ENCODE measurements at regions not wholly inside any gene's neighbourhood (a gene's known extent, or its start where the extent isn't known, plus 50 kb on each side); places are given as distances from the start of the nearest gene placed in this dataset.

- TF ChIP-seq USF1 (CRISPR knock-in tag; IDR thresholded peaks at IDR 0.05) (no peak), ESRRA (CRISPR knock-in tag; IDR thresholded peaks at IDR 0.05; ENCODE audit: borderline replicate concordance) (no peak), JUN (CRISPR knock-in tag; IDR thresholded peaks at IDR 0.05) (no peak), TP53 (CRISPR knock-in tag; IDR thresholded peaks at IDR 0.05) (no peak), SP1 (CRISPR knock-in tag; conservative IDR thresholded peaks at IDR 0.05) (no peak)
Measured at GRCh38 chr14:71758229-71758951, 173.8 kb upstream of the RGS6 start (continued).

- Mint-ChIP-seq H3K9me3 (no peaks in the 10 kb centered on the region), H3K4me1 (peaks cover 9% of the 10 kb centered on the region), H3K27me3 (ENCODE audit: low read depth) (no peaks in the 10 kb centered on the region), H3K4me3 (no peak overlapping the region), H3K36me3 (no peaks in the 10 kb centered on the region), H3K27ac (no peak overlapping the region)
- ATAC-seq (no peak), DNase-seq (ENCODE audit: low spot score) (no peak)
- TF ChIP-seq ZNF671 (CRISPR knock-in tag; IDR thresholded peaks at IDR 0.05) (no peak), RELA (CRISPR knock-in tag; IDR thresholded peaks at IDR 0.05; ENCODE audit: borderline replicate concordance) (no peak), ZNF425 (CRISPR knock-in tag; conservative IDR thresholded peaks at IDR 0.05) (no peak), FOXK1 (CRISPR knock-in tag; IDR thresholded peaks at IDR 0.05) (no peak)
- TF ChIP-seq, protein P1, sequence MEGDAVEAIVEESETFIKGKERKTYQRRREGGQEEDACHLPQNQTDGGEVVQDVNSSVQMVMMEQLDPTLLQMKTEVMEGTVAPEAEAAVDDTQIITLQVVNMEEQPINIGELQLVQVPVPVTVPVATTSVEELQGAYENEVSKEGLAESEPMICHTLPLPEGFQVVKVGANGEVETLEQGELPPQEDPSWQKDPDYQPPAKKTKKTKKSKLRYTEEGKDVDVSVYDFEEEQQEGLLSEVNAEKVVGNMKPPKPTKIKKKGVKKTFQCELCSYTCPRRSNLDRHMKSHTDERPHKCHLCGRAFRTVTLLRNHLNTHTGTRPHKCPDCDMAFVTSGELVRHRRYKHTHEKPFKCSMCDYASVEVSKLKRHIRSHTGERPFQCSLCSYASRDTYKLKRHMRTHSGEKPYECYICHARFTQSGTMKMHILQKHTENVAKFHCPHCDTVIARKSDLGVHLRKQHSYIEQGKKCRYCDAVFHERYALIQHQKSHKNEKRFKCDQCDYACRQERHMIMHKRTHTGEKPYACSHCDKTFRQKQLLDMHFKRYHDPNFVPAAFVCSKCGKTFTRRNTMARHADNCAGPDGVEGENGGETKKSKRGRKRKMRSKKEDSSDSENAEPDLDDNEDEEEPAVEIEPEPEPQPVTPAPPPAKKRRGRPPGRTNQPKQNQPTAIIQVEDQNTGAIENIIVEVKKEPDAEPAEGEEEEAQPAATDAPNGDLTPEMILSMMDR (IDR thresholded peaks at IDR 0.05), result no peak
- CTCF ChIA-PET, result interaction anchor here (1.9 kb wide), 1 partner anchor 9 kb away, joined by 6 read pairs; no protein-coding TSS in a partner anchor
- POLR2A ChIA-PET, result no interaction called here
Measured at GRCh38 chr14:71762575-71762974, 169.7 kb upstream of the RGS6 start.

DNA sequence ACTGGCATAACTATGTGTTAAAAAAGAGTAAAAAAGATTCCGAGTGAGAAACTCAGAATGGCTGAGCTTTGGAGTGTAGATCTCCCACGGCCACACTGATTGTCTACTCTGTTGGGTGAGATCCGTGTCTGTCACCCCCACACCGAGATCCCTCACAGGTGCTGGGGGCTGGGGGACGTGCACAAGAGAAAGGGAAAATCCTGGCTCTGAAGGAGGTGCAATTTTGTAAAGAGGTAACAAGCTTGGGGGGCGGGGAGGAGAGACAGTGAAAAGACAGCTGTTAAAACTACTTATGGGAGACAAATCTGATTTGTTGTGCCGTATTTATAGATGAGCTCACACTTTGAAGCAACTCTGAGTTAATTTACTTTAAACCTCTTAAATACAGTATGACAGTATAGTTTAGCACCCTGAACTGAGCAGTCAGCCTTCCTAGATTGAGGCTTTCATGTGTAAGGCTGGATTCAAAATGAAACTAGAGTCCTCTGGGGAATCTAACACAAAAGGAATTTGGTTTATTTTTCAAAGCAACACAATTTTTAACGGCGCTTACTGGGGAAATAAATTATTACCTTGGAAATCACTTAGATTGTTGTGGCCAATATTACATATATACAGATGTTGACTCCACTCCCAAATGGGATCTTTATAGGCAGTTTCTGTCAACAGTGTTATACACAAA lies 167.4 kb upstream of the RGS6 start:
- 0 out of 2 replicates have a peak overlapping the region, but pooled peaks have one; percentile 82 for H3K27ac Mint-ChIP-seq
- no peaks in the 10 kb centered on the region for H3K36me3 Mint-ChIP-seq
- H3K9me3 Mint-ChIP-seq, result peaks cover 5% of the 10 kb centered on the region; the same call in 1 of the 2 replicates
- H3K4me3 Mint-ChIP-seq, result no peak overlapping the region
- TF ChIP-seq ZNF121 (CRISPR knock-in tag; IDR thresholded peaks at IDR 0.05), result no peak
- TF ChIP-seq GTF2I (CRISPR knock-in tag; conservative IDR thresholded peaks at IDR 0.05), result no peak
- TF ChIP-seq ZNF138 (CRISPR knock-in tag; conservative IDR thresholded peaks at IDR 0.05), result no peak
- TF ChIP-seq IRF2 (CRISPR knock-in tag; IDR thresholded peaks at IDR 0.05; ENCODE audit: borderline replicate concordance, low read depth), result no peak
- TF ChIP-seq JUN (CRISPR knock-in tag; IDR thresholded peaks at IDR 0.05), result no peak
- no peak for TF ChIP-seq HMGA2 (CRISPR knock-in tag; IDR thresholded peaks at IDR 0.05)
- no peak for TF ChIP-seq FOXK1 (CRISPR knock-in tag; IDR thresholded peaks at IDR 0.05)
- no peak for TF ChIP-seq TEAD1 (CRISPR knock-in tag; IDR thresholded peaks at IDR 0.05)
- no peak for TF ChIP-seq E2F1 (CRISPR knock-in tag; IDR thresholded peaks at IDR 0.05)
- no peak for TF ChIP-seq ZNF512 (CRISPR knock-in tag; IDR thresholded peaks at IDR 0.05; ENCODE audit: borderline replicate concordance)
- no peak for TF ChIP-seq ATF2 (CRISPR knock-in tag; IDR thresholded peaks at IDR 0.05; ENCODE audit: borderline replicate concordance, low read depth)
- no peak for TF ChIP-seq E2F4 (CRISPR knock-in tag; IDR thresholded peaks at IDR 0.05; ENCODE audit: borderline replicate concordance, low read depth)
- TF ChIP-seq MYBL2 (CRISPR knock-in tag; IDR thresholded peaks at IDR 0.05), result no peak
- no peak for TF ChIP-seq PRRX2 (CRISPR knock-in tag; IDR thresholded peaks at IDR 0.05)
- no peak for TF ChIP-seq ESRRA (CRISPR knock-in tag; IDR thresholded peaks at IDR 0.05; ENCODE audit: borderline replicate concordance)
- H3K4me1 Mint-ChIP-seq, result peaks cover 9% of the 10 kb centered on the region
- POLR2A ChIA-PET, result interaction anchor here (0.6 kb wide), 1 partner anchor 1238 kb away, joined by 5 read pairs; no protein-coding TSS in a partner anchor
- CTCF ChIA-PET, result interaction anchor here (0.6 to 1.9 kb wide), 3 partner anchors 12 to 90 kb away, joined by 3 to 12 read pairs (median 7); no protein-coding TSS in a partner anchor
- DNase-seq (ENCODE audit: low spot score) (no peak), ATAC-seq (no peak)
- no peaks in the 10 kb centered on the region for H3K27me3 Mint-ChIP-seq (ENCODE audit: low read depth)

All from WTC11 (cell line).